HepG2 (cell line): ENCODE measurements at regions not wholly inside any gene's neighbourhood (a gene's known extent, or its start where the extent isn't known, plus 50 kb on each side); places are given as distances from the start of the nearest gene placed in this dataset.

ENCODE experiments used
- ATAC-seq: fragments of 200-7000 bp; cut with Tn5 transposase; 3 replicates; pipeline ENCODE4 v1.9.1; 2020; ENCODE audit warnings: mild to moderate bottlenecking, moderate library complexity
- BruUV-seq: library from RNA; stranded (reverse); fragments of 400-500 nt; replicated peaks from 2 replicates; lab custom pipeline; 2021; lab: Mats Ljungman, UMichigan
- CTCF ChIA-PET: fragments of 300-600 bp; formaldehyde crosslinking; extraction: SDS; loops from one replicate; lab custom pipeline; 2021; ENCODE audit warnings: low total read pairs, inconsistent platforms, low intra/inter-chr PET ratio; lab: Yijun Ruan, JAX
- POLR2A ChIA-PET: fragments of 350-600 bp; sonication (Branson Sonifier 250); formaldehyde crosslinking; loops from one replicate; lab custom pipeline; 2020; ENCODE audit warnings: antibody characterized with exemption, inconsistent platforms; lab: Yijun Ruan, JAX
- DNase-seq: peaks from one replicate; pipeline ENCODE4 v3.0.0-alpha.2; 2015; ENCODE audit warnings: low spot score
- FAIRE-seq: peaks from 3 replicates; lab custom pipeline; 2011; peaks lifted over from hg19 to GRCh38; lab: Jason Lieb, UNC
- H2AFZ ChIP-seq: one replicate; pipeline ENCODE4 v1.6.1; 2011; ENCODE audit warnings: low read length, inconsistent platforms
- H3K27ac ChIP-seq: fragments of 300-600 bp; 3 replicates; pipeline ENCODE4 v1.8.0; 2011; ENCODE audit warnings: mixed run types, mild to moderate bottlenecking, mixed read lengths, low read length, inconsistent platforms; ENCODE audit not compliant: insufficient read depth; ENCODE audit errors: extremely low read length
- H3K27me3 ChIP-seq, 2 experiments: fragments of 200-600 bp in 1 of 2; 2 replicates in 1 of 2; 3 replicates in 1 of 2; pipeline versions ENCODE4 v1.6.0 to v1.8.0; 2011; ENCODE audit warnings: low read length in 2 of 2, mild to moderate bottlenecking in 2 of 2, moderate library complexity in 2 of 2, inconsistent platforms in 1 of 2; ENCODE audit not compliant: insufficient read depth in 2 of 2, control insufficient read depth in 1 of 2
- H3K36me3 ChIP-seq, 2 experiments: fragments of 200-600 bp in 1 of 2; replicated peaks in 1 of 2; 2 replicates in 1 of 2; 3 replicates in 1 of 2; pipeline versions ENCODE4 v1.5.1 to v1.8.0; 2011; ENCODE audit warnings: low read length in 2 of 2, inconsistent platforms in 1 of 2; ENCODE audit not compliant: insufficient read depth in 2 of 2, control insufficient read depth in 1 of 2
- H3K4me1 ChIP-seq: 2 replicates; pipeline ENCODE4 v1.5.1; 2012; ENCODE audit warnings: low read length, inconsistent platforms; ENCODE audit not compliant: insufficient read depth
- H3K4me2 ChIP-seq: 2 replicates; pipeline ENCODE4 v1.6.0; 2011; ENCODE audit warnings: low read depth, low read length, inconsistent platforms
- H3K4me3 ChIP-seq, 3 experiments: fragments of 200-600 bp in 1 of 3; sonication (generic), shearing (Covaris generic) in 1 of 3; replicated peaks in 1 of 3; 2 replicates each; pipeline ENCODE4 v1.5.1; 2011 to 2016; ENCODE audit warnings: low read length in 3 of 3, inconsistent platforms in 2 of 3, low read depth in 2 of 3, mild to moderate bottlenecking in 2 of 3, control low read depth in 1 of 3, mixed read lengths in 1 of 3; ENCODE audit not compliant: insufficient read depth in 1 of 3
- H3K79me2 ChIP-seq: one replicate; pipeline ENCODE4 v1.6.1; 2011; ENCODE audit warnings: low read length, inconsistent platforms; ENCODE audit not compliant: insufficient read depth
- H3K9ac ChIP-seq: 2 replicates; pipeline ENCODE4 v1.6.0; 2011; ENCODE audit warnings: mild to moderate bottlenecking, low read depth, low read length, inconsistent platforms; ENCODE audit not compliant: insufficient read depth
- H3K9me3 ChIP-seq: 2 replicates; pipeline ENCODE4 v1.5.1; 2012; ENCODE audit warnings: mild to moderate bottlenecking, low read length
- H4K20me1 ChIP-seq: 2 replicates; pipeline ENCODE4 v1.6.0; 2011; ENCODE audit warnings: inconsistent platforms, mild to moderate bottlenecking, low read length, moderate library complexity; ENCODE audit not compliant: insufficient read depth
- DBP ChIP-seq: sonication (generic); formaldehyde crosslinking; IDR thresholded peaks from 2 replicates; pipeline ENCODE4 v1.4.0; 2020; ENCODE audit warnings: missing genetic modification reagents; ENCODE audit errors: not compliant biosample characterization
- GTF2F1 ChIP-seq: fragments of 150-350 bp; IDR thresholded peaks from 2 replicates; pipeline ENCODE4 v1.6.1; 2014; ENCODE audit warnings: low read length
- SOX13 ChIP-seq, 3 experiments: fragments of 450-650 bp in 1 of 3; sonication (generic) in 1 of 3; formaldehyde crosslinking in 1 of 3; IDR thresholded peaks in 2 of 3; conservative IDR thresholded peaks in 1 of 3; 2 replicates each; pipeline versions ENCODE4 v1.5.0 to v1.6.1; 2016 to 2020; ENCODE audit warnings: antibody characterized with exemption in 1 of 3, mild to moderate bottlenecking in 1 of 3, missing compliant biosample characterization in 1 of 3, missing genetic modification reagents in 1 of 3, moderate library complexity in 1 of 3
- ZNF850 ChIP-seq: sonication (generic); formaldehyde crosslinking; conservative IDR thresholded peaks from 2 replicates; pipeline ENCODE4 v1.9.0; 2021; ENCODE audit warnings: mild to moderate bottlenecking, missing genetic modification reagents
- WGBS: methylation state at CpG from one replicate; pipeline ENCODE4 v1.1.6; 2017; ENCODE audit warnings: low lambda C conversion rate; 5-methylcytosine and 5-hydroxymethylcytosine counted together
- in situ Hi-C: cut with HindIII; loops from 2 replicates; pipeline ENCODE4 v1.10.0; 2017; ENCODE audit warnings: low pct_unique_long_range_greater_than_20kb; ENCODE audit not compliant: extremely low pct_ligation_motif_present
- intact Hi-C: fragments of 100-400 bp; cut with micrococcal nuclease; formaldehyde crosslinking; loops from one replicate; pipeline ENCODE4 v1.10.0; 2022; ENCODE audit not compliant: unreplicated experiment

- Histone ChIP-seq H3K27ac (no peak overlapping the region), H3K79me2 (no peaks in the 10 kb centered on the region), H3K9me3 (no peaks in the 10 kb centered on the region), H3K4me1 (no peaks in the 10 kb centered on the region), H3K9ac (no peak overlapping the region), H2AFZ (no peak overlapping the region), H3K4me2 (no peak overlapping the region), H4K20me1 (no peaks in the 10 kb centered on the region), H3K4me3 (no peak overlapping the region), H3K27me3 (no peaks in the 10 kb centered on the region), H3K36me3 (no peaks in the 10 kb centered on the region)
- POLR2A ChIA-PET, result no interaction called here
- intact Hi-C loops, result no loop called here
- 0% methylated on average over 1 of the region's 1 CpG for WGBS
- BruUV-seq, result no TSS peak
- FAIRE-seq (no peak), DNase-seq (no peak), ATAC-seq (no peak)
- no peak for TF ChIP-seq ZNF850
- TF ChIP-seq GTF2F1, result no peak
- CTCF ChIA-PET, result no interaction called here
- in situ Hi-C loops, result no loop called here
Observed at GRCh38 chr5:98518754-98519153, 254.7 kb upstream of the RGMB start.

GRCh38 chr5:98519571-98519970 lies 253.9 kb upstream of the RGMB start:
- POLR2A ChIA-PET, result no interaction called here
- Histone ChIP-seq H2AFZ (no peak overlapping the region), H3K4me1 (no peaks in the 10 kb centered on the region), H3K4me2 (no peak overlapping the region), H3K9ac (no peak overlapping the region), H3K4me3 (no peak overlapping the region), H3K36me3 (no peaks in the 10 kb centered on the region), H3K79me2 (no peaks in the 10 kb centered on the region), H4K20me1 (no peaks in the 10 kb centered on the region), H3K27me3 (no peaks in the 10 kb centered on the region), H3K9me3 (no peaks in the 10 kb centered on the region), H3K27ac (no peak overlapping the region)
- FAIRE-seq (no peak), ATAC-seq (no peak), DNase-seq (no peak)
- 56% methylated on average over 4 of the region's 4 CpGs for WGBS
- intact Hi-C loops (no loop called here), in situ Hi-C loops (no loop called here)
- CTCF ChIA-PET, result no interaction called here
- TF ChIP-seq SOX13 (IDR thresholded peaks at IDR 0.05) (no peak), SOX13 (CRISPR knock-in tag; conservative IDR thresholded peaks at IDR 0.05 in 1 of 2, IDR thresholded peaks at IDR 0.05 in 1 of 2) (no peak), DBP (no peak)
- no TSS peak for BruUV-seq
